IMR-90 (cell line): ENCODE measurements at regions not wholly inside any gene's neighbourhood (a gene's known extent, or its start where the extent isn't known, plus 50 kb on each side); places are given as distances from the start of the nearest gene placed in this dataset.
"Not testable (repeated sequence)": the region's sequence is repeated elsewhere in the genome, so short reads cannot be mapped to it uniquely, and the experiment has no call there.

Experiments used
- ATAC-seq: fragments of 200-7000 bp; cut with Tn5 transposase; 2 replicates; pipeline ENCODE4 v1.9.1; 2020; ENCODE audit warnings: low read depth, mild to moderate bottlenecking, moderate library complexity
- BruUV-seq: library from RNA; stranded (reverse); fragments of 400-500 nt; replicated peaks from 2 replicates; lab custom pipeline; 2021; lab: Mats Ljungman, UMichigan
- CTCF ChIA-PET: fragments of 300-600 bp; formaldehyde crosslinking; extraction: SDS; loops from one replicate; lab custom pipeline; 2021; ENCODE audit warnings: antibody characterized with exemption; lab: Yijun Ruan, JAX
- POLR2A ChIA-PET: fragments of 300-600 bp; sonication (Branson Sonifier 250); formaldehyde crosslinking; loops from one replicate; lab custom pipeline; 2022; ENCODE audit warnings: antibody characterized with exemption; ENCODE audit not compliant: unreplicated experiment; lab: Charles Lee
- DNase-seq: peaks from one replicate; pipeline ENCODE4 v3.0.0; 2013
- H2AFZ ChIP-seq: replicated peaks from 2 replicates; pipeline ENCODE3; 2013; ENCODE audit warnings: low read length, mild to moderate bottlenecking; ENCODE audit not compliant: poor library complexity
- H2AK5ac ChIP-seq: 2 replicates; pipeline ENCODE4 v1.6.1; 2013; ENCODE audit warnings: low read depth, low read length, inconsistent platforms
- H2AK9ac ChIP-seq: replicated peaks from 2 replicates; pipeline ENCODE3; 2013; ENCODE audit warnings: mild to moderate bottlenecking, low read depth, low read length, moderate library complexity; ENCODE audit not compliant: poor library complexity
- H2BK120ac ChIP-seq: 2 replicates; pipeline ENCODE4 v1.6.1; 2013; ENCODE audit warnings: low read depth, low read length, inconsistent platforms
- H2BK15ac ChIP-seq: 3 replicates; pipeline ENCODE4 v1.6.1; 2013; ENCODE audit warnings: low read depth, low read length, inconsistent platforms
- H2BK20ac ChIP-seq: 2 replicates; pipeline ENCODE4 v1.6.1; 2013; ENCODE audit warnings: low read depth, mild to moderate bottlenecking, inconsistent platforms, low read length, moderate library complexity
- H2BK5ac ChIP-seq: 2 replicates; pipeline ENCODE4 v1.6.1; 2013; ENCODE audit warnings: mild to moderate bottlenecking, low read depth, low read length, inconsistent platforms; ENCODE audit not compliant: poor library complexity, severe bottlenecking
- H3K14ac ChIP-seq: replicated peaks from 2 replicates; pipeline ENCODE4 v1.6.1; 2013; ENCODE audit warnings: low read depth, low read length, inconsistent platforms
- H3K18ac ChIP-seq: 2 replicates; pipeline ENCODE4 v1.6.1; 2013; ENCODE audit warnings: low read depth, low read length, control low read depth
- H3K23ac ChIP-seq: 2 replicates; pipeline ENCODE4 v1.6.1; 2013; ENCODE audit warnings: low read depth, low read length, inconsistent platforms
- H3K27ac ChIP-seq: 2 replicates; pipeline ENCODE4 v1.5.1; 2013; ENCODE audit warnings: mild to moderate bottlenecking, control low read depth, low read length; ENCODE audit not compliant: insufficient read depth
- H3K27me3 ChIP-seq: 2 replicates; pipeline ENCODE4 v1.6.1; 2013; ENCODE audit warnings: low read length; ENCODE audit not compliant: control insufficient read depth, insufficient read depth
- H3K36me3 ChIP-seq: 2 replicates; pipeline ENCODE4 v1.6.1; 2013; ENCODE audit warnings: low read length, mixed read lengths; ENCODE audit not compliant: control insufficient read depth, insufficient read depth
- H3K4ac ChIP-seq: 2 replicates; pipeline ENCODE4 v1.6.1; 2013; ENCODE audit warnings: low read depth, low read length, inconsistent platforms
- H3K4me1 ChIP-seq: 2 replicates; pipeline ENCODE4 v1.6.1; 2013; ENCODE audit warnings: low read length, mixed read lengths; ENCODE audit not compliant: control insufficient read depth, insufficient read depth
- H3K4me2 ChIP-seq: 2 replicates; pipeline ENCODE4 v1.6.1; 2013; ENCODE audit warnings: low read depth, mild to moderate bottlenecking, control low read depth, low read length, moderate library complexity
- H3K4me3 ChIP-seq: 2 replicates; pipeline ENCODE4 v1.5.1; 2013; ENCODE audit warnings: low read depth, mild to moderate bottlenecking, control low read depth, low read length, moderate library complexity; ENCODE audit not compliant: insufficient read depth
- H3K56ac ChIP-seq: 2 replicates; pipeline ENCODE4 v1.6.1; 2013; ENCODE audit warnings: low read length, inconsistent platforms; ENCODE audit not compliant: insufficient read depth; ENCODE audit errors: extremely low read depth
- H3K79me1 ChIP-seq, 2 experiments: 2 replicates each; pipeline ENCODE4 v1.6.1; 2013; ENCODE audit warnings: low read length in 2 of 2, inconsistent platforms in 1 of 2, low read depth in 1 of 2
- H3K9ac ChIP-seq: 2 replicates; pipeline ENCODE4 v1.6.1; 2013; ENCODE audit warnings: low read depth, low read length, control low read depth
- H3K9me1 ChIP-seq: 2 replicates; pipeline ENCODE4 v1.6.1; 2013; ENCODE audit warnings: low read length, inconsistent platforms; ENCODE audit not compliant: insufficient read depth
- H3K9me3 ChIP-seq: 2 replicates; pipeline ENCODE4 v1.6.1; 2013; ENCODE audit warnings: low read length; ENCODE audit not compliant: control insufficient read depth, insufficient read depth
- H4K20me1 ChIP-seq: 2 replicates; pipeline ENCODE4 v1.6.1; 2013; ENCODE audit warnings: low read length, inconsistent platforms; ENCODE audit not compliant: insufficient read depth
- H4K5ac ChIP-seq: 2 replicates; pipeline ENCODE4 v1.6.1; 2013; ENCODE audit warnings: mild to moderate bottlenecking, low read depth, low read length, control low read depth
- H4K8ac ChIP-seq, 2 experiments: 2 replicates each; pipeline ENCODE4 v1.6.1; 2013; ENCODE audit warnings: low read depth in 2 of 2, low read length in 2 of 2, control low read depth in 1 of 2, inconsistent platforms in 1 of 2
- H4K91ac ChIP-seq: 2 replicates; pipeline ENCODE4 v1.6.1; 2013; ENCODE audit warnings: low read depth, low read length, inconsistent platforms; ENCODE audit not compliant: insufficient read depth
- WGBS, 2 experiments: methylation state at CpG; one replicate each; pipeline versions ENCODE4 v1.1.5 to v1.1.7; 2013; ENCODE audit warnings: missing lambda C conversion rate in 2 of 2; ENCODE audit not compliant: insufficient read length in 1 of 2; ENCODE audit errors: extremely low coverage in 2 of 2; 5-methylcytosine and 5-hydroxymethylcytosine counted together
- dilution Hi-C: fragments of 300-500 bp; cut with HindIII; formaldehyde crosslinking; loops from one replicate; pipeline ENCODE4 v1.14.3; 2018; ENCODE audit warnings: low sequenced_read_pairs; ENCODE audit not compliant: unreplicated experiment
- in situ Hi-C: fragments of 300-500 bp; cut with MboI; formaldehyde crosslinking; loops from 3 replicates; pipeline ENCODE4 v1.14.3; 2019; ENCODE audit warnings: low sequenced_read_pairs, inconsistent platforms, mixed read lengths
- intact Hi-C: fragments of 100-400 bp; cut with micrococcal nuclease; formaldehyde crosslinking; loops from 2 replicates; pipeline ENCODE4 v1.10.0; 2022

DNA sequence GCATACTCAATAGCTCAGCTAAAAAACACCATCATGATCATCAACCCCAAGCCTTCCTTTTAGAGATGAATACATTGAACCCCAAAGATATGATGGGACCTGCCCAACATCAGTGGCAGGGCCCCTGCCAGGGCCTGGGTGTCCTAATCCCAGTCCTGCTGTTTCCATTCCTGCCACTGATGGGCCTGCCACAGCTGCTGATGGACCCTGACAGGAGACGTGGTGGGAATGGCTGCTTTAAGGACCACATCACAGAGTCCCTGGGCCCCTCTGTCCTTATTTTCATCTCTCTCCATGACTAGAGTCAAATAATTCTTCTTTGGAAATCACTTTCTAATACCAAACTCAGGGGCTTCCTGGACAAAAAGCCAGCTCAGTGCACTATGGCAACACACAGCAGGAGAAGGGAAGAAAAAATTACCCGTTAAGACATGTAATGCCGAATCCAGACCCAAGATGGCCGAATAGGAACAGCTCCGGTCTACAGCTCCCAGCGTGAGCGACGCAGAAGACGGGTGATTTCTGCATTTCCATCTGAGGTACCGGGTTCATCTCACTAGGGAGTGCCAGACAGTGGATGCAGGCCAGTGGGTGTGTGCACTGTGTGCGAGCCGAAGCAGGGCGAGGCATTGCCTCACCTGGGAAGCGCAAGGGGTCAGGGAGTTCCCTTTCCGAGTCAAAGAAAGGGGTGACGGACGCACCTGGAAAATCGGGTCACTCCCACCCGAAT, 160.6 kb upstream of the THBS1 start:
- ATAC-seq, BruUV-seq, dilution Hi-C loops: not testable (repeated sequence)

GRCh38 chr15:39420853-39421192, 160.1 kb upstream of the THBS1 start:
- in situ Hi-C loops, H3K4ac ChIP-seq, H3K9me3 ChIP-seq, POLR2A ChIA-PET, H3K79me1 ChIP-seq, H2BK120ac ChIP-seq, intact Hi-C loops, H2AK9ac ChIP-seq, H4K91ac ChIP-seq, H3K56ac ChIP-seq, H3K27me3 ChIP-seq, H4K20me1 ChIP-seq, H3K23ac ChIP-seq, H2AK5ac ChIP-seq, H3K4me1 ChIP-seq, ATAC-seq, H2BK15ac ChIP-seq, H2AFZ ChIP-seq, H4K5ac ChIP-seq, H2BK5ac ChIP-seq, BruUV-seq, H3K4me3 ChIP-seq, H3K9me1 ChIP-seq, dilution Hi-C loops, DNase-seq, H3K36me3 ChIP-seq, H3K4me2 ChIP-seq, H4K8ac ChIP-seq, H3K9ac ChIP-seq, H2BK20ac ChIP-seq, H3K27ac ChIP-seq, H3K18ac ChIP-seq, H3K14ac ChIP-seq, CTCF ChIA-PET: not testable (repeated sequence)
- WGBS, 2 experiments, result no CpG with 5 or more reads among the region's 14 CpGs

More for the DNA sequence above, 160.6 kb upstream of the THBS1 start:
- 0 out of 2 replicates have a peak overlapping the region, but pooled peaks have one; percentile 58 for H3K14ac ChIP-seq
- H3K9ac ChIP-seq, H3K27me3 ChIP-seq, H3K79me1 ChIP-seq, H4K20me1 ChIP-seq, H3K4me3 ChIP-seq, H2BK5ac ChIP-seq, H3K4me1 ChIP-seq, in situ Hi-C loops, CTCF ChIA-PET, H3K9me3 ChIP-seq, DNase-seq, H2AFZ ChIP-seq, H4K91ac ChIP-seq, H2AK9ac ChIP-seq, POLR2A ChIA-PET, H3K18ac ChIP-seq, H3K27ac ChIP-seq, H3K4me2 ChIP-seq, H3K56ac ChIP-seq, intact Hi-C loops, H3K36me3 ChIP-seq, H3K9me1 ChIP-seq: not testable (repeated sequence)
- H3K23ac ChIP-seq, result 0 out of 2 replicates have a peak overlapping the region, but pooled peaks have one; percentile 3
- H2BK15ac ChIP-seq, result peak overlapping the region; percentile 90; the same call in 2 of the 3 replicates
- H3K4ac ChIP-seq, result peak overlapping the region; percentile 43; the same call in 1 of the 2 replicates
- H2BK120ac ChIP-seq, result peak overlapping the region; percentile 54; the same call in 1 of the 2 replicates
- peak overlapping the region; percentile 13 for H2AK5ac ChIP-seq
- H4K8ac ChIP-seq, result 0 out of 4 replicates have a peak overlapping the region, but pooled peaks of 1 of the 2 experiments have one; percentile 5
- peak overlapping the region; percentile 73 for H4K5ac ChIP-seq
- WGBS, 2 experiments, result no CpG with 5 or more reads among the region's 19 CpGs
- H2BK20ac ChIP-seq, result peak overlapping the region; percentile 7; the same call in 1 of the 2 replicates
